Uterus (tissue), 3 donors: ENCODE measurements at regions not wholly inside any gene's neighbourhood (a gene's known extent, or its start where the extent isn't known, plus 50 kb on each side); places are given as distances from the start of the nearest gene placed in this dataset.

Experiments
- DNase-seq, 2 donors: peaks; one replicate each; pipeline ENCODE4 v3.0.0-alpha.2; 2019 to 2020
- H3K27ac ChIP-seq, 2 donors: fragments of 200-600 bp; sonication (generic); 1 replicate in 1 of 2; 2 replicates in 1 of 2; pipeline ENCODE4 v1.5.1; 2016 to 2018
- H3K27me3 ChIP-seq, 2 donors: fragments of 200-600 bp; sonication (generic); one replicate each; pipeline ENCODE4 v1.5.1; 2018 to 2019; ENCODE audit warnings: control low read depth in 1 of 2
- H3K36me3 ChIP-seq, 2 donors: fragments of 200-600 bp; sonication (generic); one replicate each; pipeline ENCODE4 v1.5.1; 2019; ENCODE audit warnings: control low read depth in 1 of 2
- H3K4me1 ChIP-seq, 2 donors: fragments of 200-600 bp; sonication (generic); one replicate each; pipeline ENCODE4 v1.5.1; 2018 to 2019; ENCODE audit warnings: control low read depth in 1 of 2
- H3K4me3 ChIP-seq, 2 donors: fragments of 200-600 bp; sonication (generic); 1 replicate in 1 of 2; 2 replicates in 1 of 2; pipeline ENCODE4 v1.5.1; 2018 to 2019; ENCODE audit warnings: mild to moderate bottlenecking in 1 of 2
- H3K9me3 ChIP-seq, 2 donors: fragments of 200-600 bp; sonication (generic); one replicate each; pipeline ENCODE4 v1.5.1; 2019; ENCODE audit warnings: control low read depth in 1 of 2
- POLR2A ChIP-seq, 2 donors: fragments of 450-650 bp; IDR thresholded peaks; one replicate each; pipeline ENCODE4 v1.6.1; 2016; ENCODE audit warnings: antibody characterized with exemption in 2 of 2, mild to moderate bottlenecking in 1 of 2, moderate library complexity in 1 of 2
- intact Hi-C: fragments of 100-400 bp; cut with DNase I; formaldehyde crosslinking; loops from one replicate; pipeline ENCODE4 v1.15.1; 2023; ENCODE audit warnings: low total_unique reads
- TF ChIP-seq, protein P1 (sequence below), 4 experiments: fragments of 200-600 bp in 2 of 4; fragments of 450-650 bp in 2 of 4; sonication (generic) in 2 of 4; IDR thresholded peaks; one replicate each; pipeline ENCODE4 v1.5.1; 2016 to 2019; ENCODE audit warnings: antibody characterized with exemption in 4 of 4, mild to moderate bottlenecking in 2 of 4, moderate library complexity in 1 of 4
- donor health status: DM: yes; HTN: yes; CAD: no.

DNA sequence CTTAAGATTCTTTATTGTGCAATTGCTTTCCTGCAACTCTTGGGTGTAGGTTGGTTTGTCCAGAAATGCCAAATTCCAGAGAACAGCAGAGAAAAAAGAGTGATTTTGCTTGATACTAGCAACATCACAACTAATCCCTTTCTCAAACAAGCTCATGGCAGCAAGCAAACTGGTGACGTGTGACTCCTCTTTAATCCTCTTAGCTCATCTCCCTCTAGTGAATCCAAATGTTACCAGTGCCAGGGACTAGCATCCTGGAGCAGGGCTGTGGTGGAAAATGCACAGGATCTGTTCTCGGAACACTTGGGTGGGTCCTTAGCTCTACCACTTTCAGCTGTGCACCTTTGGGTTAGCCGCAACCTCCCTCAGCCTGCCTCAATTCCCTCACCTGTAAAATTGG, 204.0 kb upstream of the CCL2 start:
- Histone ChIP-seq H3K4me1 (no peaks in the 10 kb centered on the region), H3K27ac (no peak overlapping the region), H3K9me3 (no peaks in the 10 kb centered on the region), H3K4me3 (no peak overlapping the region), H3K36me3 (no peaks in the 10 kb centered on the region), H3K27me3 (no peaks in the 10 kb centered on the region)
- TF ChIP-seq POLR2A (IDR thresholded peaks at IDR 0.05): no peak
- DNase-seq: no peak
- intact Hi-C loops: no loop called here

GRCh38 chr17:34054495-34054894, 200.6 kb upstream of the CCL2 start:
- intact Hi-C loops: no loop called here
- Histone ChIP-seq H3K4me1 (no peaks in the 10 kb centered on the region), H3K27me3 (no peaks in the 10 kb centered on the region), H3K9me3 (no peaks in the 10 kb centered on the region), H3K36me3 (no peaks in the 10 kb centered on the region), H3K4me3 (no peak overlapping the region), H3K27ac (no peak overlapping the region)
- no peak for TF ChIP-seq POLR2A (IDR thresholded peaks at IDR 0.05)
- TF ChIP-seq, protein P1, sequence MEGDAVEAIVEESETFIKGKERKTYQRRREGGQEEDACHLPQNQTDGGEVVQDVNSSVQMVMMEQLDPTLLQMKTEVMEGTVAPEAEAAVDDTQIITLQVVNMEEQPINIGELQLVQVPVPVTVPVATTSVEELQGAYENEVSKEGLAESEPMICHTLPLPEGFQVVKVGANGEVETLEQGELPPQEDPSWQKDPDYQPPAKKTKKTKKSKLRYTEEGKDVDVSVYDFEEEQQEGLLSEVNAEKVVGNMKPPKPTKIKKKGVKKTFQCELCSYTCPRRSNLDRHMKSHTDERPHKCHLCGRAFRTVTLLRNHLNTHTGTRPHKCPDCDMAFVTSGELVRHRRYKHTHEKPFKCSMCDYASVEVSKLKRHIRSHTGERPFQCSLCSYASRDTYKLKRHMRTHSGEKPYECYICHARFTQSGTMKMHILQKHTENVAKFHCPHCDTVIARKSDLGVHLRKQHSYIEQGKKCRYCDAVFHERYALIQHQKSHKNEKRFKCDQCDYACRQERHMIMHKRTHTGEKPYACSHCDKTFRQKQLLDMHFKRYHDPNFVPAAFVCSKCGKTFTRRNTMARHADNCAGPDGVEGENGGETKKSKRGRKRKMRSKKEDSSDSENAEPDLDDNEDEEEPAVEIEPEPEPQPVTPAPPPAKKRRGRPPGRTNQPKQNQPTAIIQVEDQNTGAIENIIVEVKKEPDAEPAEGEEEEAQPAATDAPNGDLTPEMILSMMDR (IDR thresholded peaks at IDR 0.05): no peak
- no peak for DNase-seq

DNA sequence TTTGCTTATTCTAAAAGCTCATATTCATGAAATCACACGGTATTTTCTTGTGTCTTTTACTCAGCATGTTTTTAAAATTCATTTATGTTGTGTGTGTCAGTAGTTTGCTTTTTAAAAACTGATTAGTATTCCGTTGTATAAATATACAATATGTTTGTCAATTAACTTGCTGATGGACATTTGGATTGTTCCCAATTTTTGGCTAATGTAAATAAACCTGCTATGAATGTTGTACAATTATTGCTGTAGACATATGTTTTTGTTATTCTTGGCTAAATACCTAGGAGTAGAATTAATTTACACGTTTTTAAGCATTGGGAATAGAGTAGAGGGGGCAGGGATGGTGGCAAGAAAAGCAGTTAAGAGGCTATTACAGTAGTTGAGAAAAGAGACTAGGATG, 199.5 kb upstream of the CCL2 start:
- no peaks in the 10 kb centered on the region for H3K9me3 ChIP-seq
- no peak overlapping the region for H3K27ac ChIP-seq
- intact Hi-C loops: no loop called here
- no peak overlapping the region for H3K4me3 ChIP-seq
- TF ChIP-seq, protein P1 (IDR thresholded peaks at IDR 0.05): no peak
- no peak for TF ChIP-seq POLR2A (IDR thresholded peaks at IDR 0.05)
- H3K36me3 ChIP-seq: no peaks in the 10 kb centered on the region
- DNase-seq: no peak
- H3K4me1 ChIP-seq: no peaks in the 10 kb centered on the region
- no peaks in the 10 kb centered on the region for H3K27me3 ChIP-seq

DNA sequence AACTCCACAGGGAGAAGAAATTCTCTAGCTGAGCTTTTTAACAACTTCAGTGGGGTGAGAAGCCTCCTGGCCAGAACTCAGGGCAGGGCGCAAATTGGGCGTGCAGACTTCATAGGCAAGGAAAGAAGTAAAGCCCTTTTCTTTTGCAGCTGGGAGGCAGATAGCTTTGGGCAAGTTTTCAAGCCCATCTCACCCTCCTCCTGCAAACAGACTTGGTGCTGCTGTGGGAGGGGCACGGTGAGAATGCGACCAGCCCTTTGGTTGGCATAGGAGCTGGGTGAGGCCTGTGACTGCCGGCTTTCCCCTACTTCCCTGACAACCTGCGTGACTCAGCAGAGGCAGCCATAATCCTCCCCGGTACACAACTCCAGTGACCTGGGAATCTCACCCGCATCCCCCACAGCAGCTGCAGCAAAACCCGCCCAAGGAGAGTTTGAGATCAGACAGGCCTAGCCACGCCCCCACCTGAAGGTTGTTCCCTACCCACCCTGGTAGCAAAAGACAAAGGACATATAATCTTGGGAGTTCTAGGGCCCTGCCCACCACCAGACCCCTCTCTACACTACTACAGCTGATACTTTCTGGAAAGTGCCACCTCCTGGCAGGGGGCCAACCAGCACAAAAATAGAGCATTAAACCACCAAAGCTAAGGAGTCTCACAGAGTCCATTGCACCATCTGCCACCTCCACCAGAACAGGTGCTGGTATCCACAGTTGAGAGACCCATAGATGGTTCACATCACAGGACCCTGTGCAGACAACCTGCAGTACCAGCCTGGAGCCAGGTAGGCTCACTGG, 195.5 kb upstream of the CCL2 start:
- no peak overlapping the region for H3K27ac ChIP-seq
- intact Hi-C loops: no loop called here
- H3K36me3 ChIP-seq: no peaks in the 10 kb centered on the region
- H3K4me3 ChIP-seq: no peak overlapping the region
- no peaks in the 10 kb centered on the region for H3K9me3 ChIP-seq
- no peak for DNase-seq
- H3K4me1 ChIP-seq: no peaks in the 10 kb centered on the region
- H3K27me3 ChIP-seq: no peaks in the 10 kb centered on the region
- TF ChIP-seq, protein P1 (IDR thresholded peaks at IDR 0.05): no peak
- TF ChIP-seq POLR2A (IDR thresholded peaks at IDR 0.05): no peak

GRCh38 chr17:34066528-34066927, 188.6 kb upstream of the CCL2 start:
- no peak overlapping the region for H3K4me3 ChIP-seq
- H3K27me3 ChIP-seq: no peaks in the 10 kb centered on the region
- H3K36me3 ChIP-seq: no peaks in the 10 kb centered on the region
- TF ChIP-seq POLR2A (IDR thresholded peaks at IDR 0.05): no peak
- TF ChIP-seq, protein P1 (IDR thresholded peaks at IDR 0.05): no peak
- H3K27ac ChIP-seq: no peak overlapping the region
- intact Hi-C loops: no loop called here
- no peaks in the 10 kb centered on the region for H3K9me3 ChIP-seq
- DNase-seq: no peak
- H3K4me1 ChIP-seq: no peaks in the 10 kb centered on the region
